ENCODE measurements at regions not wholly inside any gene's neighbourhood (a gene's known extent, or its start where the extent isn't known, plus 50 kb on each side); places are given as distances from the start of the nearest gene placed in this dataset.
"Not testable (repeated sequence)": the region's sequence is repeated elsewhere in the genome, so short reads cannot be mapped to it uniquely, and the experiment has no call there.

- TF ChIP-seq POLR2A, CTCF (IDR thresholded peaks at IDR 0.05): not testable (repeated sequence)
These were observed 763.4 kb downstream of the DHX35 start for GRCh38 chr20:39725513-39725912.
